ENCODE measurements at regions not wholly inside any gene's neighbourhood (a gene's known extent, or its start where the extent isn't known, plus 50 kb on each side); places are given as distances from the start of the nearest gene placed in this dataset.

DNA sequence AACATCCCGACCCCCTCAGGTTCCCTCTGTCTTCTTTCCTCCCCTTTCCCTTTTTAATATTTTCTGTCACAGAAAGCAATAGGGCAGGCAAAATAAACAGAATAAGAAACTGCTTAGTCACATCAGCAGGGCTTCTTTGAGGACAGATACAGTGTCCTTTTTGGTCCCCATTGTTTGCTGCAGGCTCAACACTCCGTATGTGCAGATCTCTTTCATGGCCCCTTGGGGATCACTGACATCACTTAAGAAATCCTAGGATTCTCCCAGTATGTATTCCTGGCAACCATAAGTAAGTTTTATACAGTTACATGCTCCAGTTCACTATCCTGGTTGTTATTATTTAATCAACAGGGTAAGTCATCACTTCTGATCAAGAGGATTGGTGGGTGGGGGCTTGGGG is 448.0 kb downstream of the NKX6-1 start:
- ATAC-seq (ENCODE audit: low FRiP score) (no peak), DNase-seq (no peak)
- intact Hi-C loops (cut with DNase I): no loop called here
- H3K36me3 ChIP-seq (ENCODE audit: control insufficient read depth in 1 of 2, insufficient read depth in 2 of 2, low read length in 1 of 2): no peaks in the 10 kb centered on the region
- no peaks in the 10 kb centered on the region for H3K27me3 ChIP-seq (ENCODE audit: control insufficient read depth in 1 of 2, insufficient read depth in 2 of 2, low read length in 1 of 2)
- H3K9me3 ChIP-seq (ENCODE audit: control insufficient read depth, low read length): no peaks in the 10 kb centered on the region
- H3K4me3 ChIP-seq (ENCODE audit: low read length in 2 of 2): no peak overlapping the region
- no peak overlapping the region for H3K27ac ChIP-seq (ENCODE audit: low read depth in 1 of 2, low read length in 2 of 2)
- H3K4me1 ChIP-seq (ENCODE audit: control insufficient read depth in 1 of 2, insufficient read depth in 2 of 2, low read length in 2 of 2): no peaks in the 10 kb centered on the region
- 35% methylated on average over 2 of the region's 2 CpGs for WGBS, 2 donors

DNA sequence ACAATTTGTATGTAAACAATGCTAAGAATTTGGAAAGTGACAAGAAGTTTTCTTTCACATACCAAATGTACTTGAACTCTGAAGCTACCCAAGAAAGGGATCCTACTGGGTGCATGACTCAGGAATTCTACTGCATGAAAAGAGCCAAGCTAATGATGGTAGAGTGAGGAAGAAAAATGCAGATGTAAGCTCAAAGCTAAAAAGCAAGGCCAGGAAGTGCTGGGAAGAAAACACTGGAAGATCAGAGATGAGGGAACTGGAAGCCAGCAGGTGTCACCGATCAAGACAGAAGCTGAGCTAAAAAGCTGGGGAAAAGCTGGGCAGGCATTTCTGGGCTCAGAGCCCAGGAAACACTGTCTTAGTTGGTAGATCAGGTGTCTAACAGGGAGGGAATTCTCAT is 449.1 kb downstream of the NKX6-1 start:
- 13 to 21% methylated on average over 1 of the region's 1 CpG for WGBS, 2 donors
- H3K4me1 ChIP-seq (ENCODE audit: control insufficient read depth in 1 of 2, insufficient read depth in 2 of 2, low read length in 2 of 2): no peaks in the 10 kb centered on the region
- intact Hi-C loops (cut with DNase I): no loop called here
- no peak overlapping the region for H3K27ac ChIP-seq (ENCODE audit: low read depth in 1 of 2, low read length in 2 of 2)
- no peak for ATAC-seq (ENCODE audit: low FRiP score)
- no peaks in the 10 kb centered on the region for H3K9me3 ChIP-seq (ENCODE audit: control insufficient read depth, low read length)
- H3K4me3 ChIP-seq (ENCODE audit: low read length in 2 of 2): no peak overlapping the region
- H3K36me3 ChIP-seq (ENCODE audit: control insufficient read depth in 1 of 2, insufficient read depth in 2 of 2, low read length in 1 of 2): no peaks in the 10 kb centered on the region
- no peaks in the 10 kb centered on the region for H3K27me3 ChIP-seq (ENCODE audit: control insufficient read depth in 1 of 2, insufficient read depth in 2 of 2, low read length in 1 of 2)
- DNase-seq: no peak

DNA sequence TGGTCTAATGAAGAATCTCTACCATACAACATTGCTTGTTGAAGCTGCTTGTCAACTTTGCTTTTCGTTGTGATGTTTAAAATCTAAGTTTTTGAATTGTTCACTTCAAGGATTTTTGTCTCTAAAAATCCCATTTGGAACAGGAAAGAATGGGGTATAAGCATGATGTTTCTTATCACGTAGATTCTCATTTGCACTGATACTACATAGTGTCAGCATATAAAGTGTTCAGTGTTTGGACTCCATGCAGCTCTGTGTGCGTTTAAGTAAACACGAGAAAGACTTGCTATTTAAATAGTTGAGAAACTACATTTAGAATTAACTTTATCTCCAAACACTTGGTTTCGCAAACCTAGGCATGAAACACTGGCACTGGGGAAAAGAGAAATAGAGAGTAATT is 452.5 kb downstream of the NKX6-1 start:
- 53 to 61% methylated on average over 5 of the region's 5 CpGs for WGBS, 2 donors
- no peaks in the 10 kb centered on the region for H3K27me3 ChIP-seq (ENCODE audit: control insufficient read depth in 1 of 2, insufficient read depth in 2 of 2, low read length in 1 of 2)
- H3K27ac ChIP-seq (ENCODE audit: low read depth in 1 of 2, low read length in 2 of 2): no peak overlapping the region
- no peak for DNase-seq
- intact Hi-C loops (cut with DNase I): no loop called here
- H3K4me3 ChIP-seq (ENCODE audit: low read length in 2 of 2): no peak overlapping the region
- ATAC-seq (ENCODE audit: low FRiP score): no peak
- no peaks in the 10 kb centered on the region for H3K4me1 ChIP-seq (ENCODE audit: control insufficient read depth in 1 of 2, insufficient read depth in 2 of 2, low read length in 2 of 2)
- no peaks in the 10 kb centered on the region for H3K9me3 ChIP-seq (ENCODE audit: control insufficient read depth, low read length)
- no peaks in the 10 kb centered on the region for H3K36me3 ChIP-seq (ENCODE audit: control insufficient read depth in 1 of 2, insufficient read depth in 2 of 2, low read length in 1 of 2)

DNA sequence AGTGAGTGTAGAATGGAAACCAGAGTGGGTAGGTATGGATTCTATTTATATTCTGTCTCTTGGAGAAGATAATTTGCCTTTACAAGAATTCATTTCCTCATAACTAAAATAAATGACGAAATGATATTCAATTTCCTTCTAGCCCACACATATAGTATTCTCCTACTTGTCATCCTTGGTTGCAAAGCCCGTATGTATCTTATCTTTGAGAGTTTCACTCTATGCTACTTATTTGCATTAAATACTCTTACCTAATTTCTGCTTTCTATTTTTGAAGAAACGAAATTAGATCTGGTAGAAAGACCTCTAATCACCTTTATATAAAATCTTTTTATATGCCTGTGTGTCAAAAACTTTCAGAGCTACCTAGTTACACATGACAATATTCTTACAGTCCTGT is 457.7 kb downstream of the NKX6-1 start:
- no peaks in the 10 kb centered on the region for H3K9me3 ChIP-seq (ENCODE audit: control insufficient read depth, low read length)
- no peak overlapping the region for H3K27ac ChIP-seq (ENCODE audit: low read depth in 1 of 2, low read length in 2 of 2)
- DNase-seq: no peak
- no peak for ATAC-seq (ENCODE audit: low FRiP score)
- H3K4me3 ChIP-seq (ENCODE audit: low read length in 2 of 2): no peak overlapping the region
- H3K36me3 ChIP-seq (ENCODE audit: control insufficient read depth in 1 of 2, insufficient read depth in 2 of 2, low read length in 1 of 2): no peaks in the 10 kb centered on the region
- H3K27me3 ChIP-seq (ENCODE audit: control insufficient read depth in 1 of 2, insufficient read depth in 2 of 2, low read length in 1 of 2): no peaks in the 10 kb centered on the region
- no peaks in the 10 kb centered on the region for H3K4me1 ChIP-seq (ENCODE audit: control insufficient read depth in 1 of 2, insufficient read depth in 2 of 2, low read length in 2 of 2)
- WGBS, 2 donors: 70 to 72% methylated on average over 3 of the region's 3 CpGs
- intact Hi-C loops (cut with DNase I): no loop called here

DNA sequence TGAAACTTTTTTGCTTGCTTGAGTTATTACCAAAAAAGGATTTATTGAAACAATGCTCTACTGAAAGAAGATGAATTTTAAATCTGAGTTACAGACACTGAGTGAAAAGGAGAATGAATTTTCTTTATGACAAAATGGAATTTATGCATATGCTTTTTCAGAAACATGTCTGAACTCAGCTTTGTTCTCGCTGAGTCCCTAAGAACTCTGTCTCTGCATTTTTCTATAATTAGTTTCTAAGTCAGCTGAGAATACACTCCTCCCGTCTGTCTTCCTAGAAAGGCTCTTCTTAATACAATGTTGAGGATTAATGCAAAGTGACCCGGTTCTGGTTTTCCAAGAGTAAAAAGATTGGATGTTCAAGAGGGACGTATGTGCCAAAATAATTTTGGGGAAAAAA is 463.5 kb downstream of the NKX6-1 start:
- Histone ChIP-seq H3K27ac (ENCODE audit: low read depth in 1 of 2, low read length in 2 of 2) (no peak overlapping the region), H3K9me3 (ENCODE audit: control insufficient read depth, low read length) (no peaks in the 10 kb centered on the region), H3K4me1 (ENCODE audit: control insufficient read depth in 1 of 2, insufficient read depth in 2 of 2, low read length in 2 of 2) (no peaks in the 10 kb centered on the region), H3K36me3 (ENCODE audit: control insufficient read depth in 1 of 2, insufficient read depth in 2 of 2, low read length in 1 of 2) (no peaks in the 10 kb centered on the region), H3K27me3 (ENCODE audit: control insufficient read depth in 1 of 2, insufficient read depth in 2 of 2, low read length in 1 of 2) (no peaks in the 10 kb centered on the region), H3K4me3 (ENCODE audit: low read length in 2 of 2) (no peak overlapping the region)
- intact Hi-C loops (cut with DNase I): no loop called here
- 28 to 43% methylated on average over 4 of the region's 4 CpGs for WGBS, 2 donors
- ATAC-seq (ENCODE audit: low FRiP score) (no peak), DNase-seq (no peak)

DNA sequence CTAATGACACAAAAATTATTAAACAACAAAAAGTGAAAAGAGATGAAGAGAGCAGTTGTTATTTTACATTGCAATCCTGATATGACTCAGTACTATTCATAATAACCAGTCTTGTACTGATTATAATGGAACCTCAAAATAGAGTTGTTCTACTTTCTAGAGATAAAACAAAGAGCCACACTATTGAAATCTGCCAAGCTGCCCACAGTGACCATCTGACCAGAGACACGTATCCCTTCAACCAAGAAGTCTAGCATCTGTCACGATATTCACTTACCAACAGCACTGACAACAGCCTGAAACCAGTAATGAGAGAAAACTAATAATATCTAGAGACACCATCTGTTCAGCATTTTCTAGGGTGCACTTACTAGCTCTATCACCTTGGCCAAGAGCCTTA is 466.7 kb downstream of the NKX6-1 start:
- Histone ChIP-seq H3K4me1 (ENCODE audit: control insufficient read depth in 1 of 2, insufficient read depth in 2 of 2, low read length in 2 of 2) (no peaks in the 10 kb centered on the region), H3K36me3 (ENCODE audit: control insufficient read depth in 1 of 2, insufficient read depth in 2 of 2, low read length in 1 of 2) (no peaks in the 10 kb centered on the region), H3K27me3 (ENCODE audit: control insufficient read depth in 1 of 2, insufficient read depth in 2 of 2, low read length in 1 of 2) (no peaks in the 10 kb centered on the region), H3K4me3 (ENCODE audit: low read length in 2 of 2) (no peak overlapping the region), H3K9me3 (ENCODE audit: control insufficient read depth, low read length) (no peaks in the 10 kb centered on the region), H3K27ac (ENCODE audit: low read depth in 1 of 2, low read length in 2 of 2) (no peak overlapping the region)
- ATAC-seq (ENCODE audit: low FRiP score) (no peak), DNase-seq (no peak)
- intact Hi-C loops (cut with DNase I): no loop called here
- 79 to 80% methylated on average over 2 of the region's 2 CpGs for WGBS, 2 donors

DNA sequence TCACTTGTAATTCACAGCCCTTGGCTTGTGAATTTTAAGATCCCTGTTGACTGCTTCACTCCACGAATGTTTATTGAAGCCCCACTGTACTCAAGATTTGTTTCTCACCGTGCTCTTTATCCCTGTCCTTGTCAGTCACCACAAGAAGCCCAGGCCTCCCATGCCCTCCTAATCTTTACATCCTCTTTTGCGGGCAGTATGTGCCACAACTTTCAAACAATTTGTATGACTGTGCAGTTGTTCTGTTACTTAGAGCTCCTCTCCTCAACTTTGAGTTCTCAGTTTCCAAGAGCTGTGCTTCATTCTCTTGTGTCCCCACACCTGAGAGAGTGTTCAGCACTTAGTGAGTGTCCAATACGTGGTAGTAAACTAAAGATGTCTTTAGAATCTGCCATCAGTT is 467.7 kb downstream of the NKX6-1 start:
- no peaks in the 10 kb centered on the region for H3K9me3 ChIP-seq (ENCODE audit: control insufficient read depth, low read length)
- no peak overlapping the region for H3K4me3 ChIP-seq (ENCODE audit: low read length in 2 of 2)
- H3K27me3 ChIP-seq (ENCODE audit: control insufficient read depth in 1 of 2, insufficient read depth in 2 of 2, low read length in 1 of 2): no peaks in the 10 kb centered on the region
- intact Hi-C loops (cut with DNase I): no loop called here
- 54 to 59% methylated on average over 4 of the region's 4 CpGs for WGBS, 2 donors
- ATAC-seq (ENCODE audit: low FRiP score): no peak
- no peak for DNase-seq
- no peaks in the 10 kb centered on the region for H3K36me3 ChIP-seq (ENCODE audit: control insufficient read depth in 1 of 2, insufficient read depth in 2 of 2, low read length in 1 of 2)
- H3K27ac ChIP-seq (ENCODE audit: low read depth in 1 of 2, low read length in 2 of 2): no peak overlapping the region
- no peaks in the 10 kb centered on the region for H3K4me1 ChIP-seq (ENCODE audit: control insufficient read depth in 1 of 2, insufficient read depth in 2 of 2, low read length in 2 of 2)

DNA sequence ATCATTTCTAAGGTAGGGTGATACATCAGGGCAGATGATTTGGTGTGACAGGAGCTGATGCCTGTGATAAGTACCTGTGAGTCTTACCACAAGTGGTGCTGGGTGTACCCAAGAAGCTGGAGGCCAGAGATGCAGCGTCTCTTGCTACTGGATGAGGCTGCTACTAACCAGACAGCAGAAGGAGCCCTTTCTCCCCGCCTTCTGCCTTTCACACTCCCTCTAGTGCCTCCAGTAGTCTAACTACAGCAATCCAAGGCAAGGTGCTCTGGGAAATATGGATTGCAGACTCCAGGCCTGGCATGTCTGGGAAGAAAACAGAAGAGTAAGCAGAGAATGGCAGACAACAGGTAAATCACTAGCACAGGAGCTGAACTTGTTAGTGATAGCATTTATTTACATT is 470.8 kb downstream of the NKX6-1 start:
- Histone ChIP-seq H3K27me3 (ENCODE audit: control insufficient read depth in 1 of 2, insufficient read depth in 2 of 2, low read length in 1 of 2) (no peaks in the 10 kb centered on the region), H3K27ac (ENCODE audit: low read depth in 1 of 2, low read length in 2 of 2) (no peak overlapping the region), H3K36me3 (ENCODE audit: control insufficient read depth in 1 of 2, insufficient read depth in 2 of 2, low read length in 1 of 2) (no peaks in the 10 kb centered on the region), H3K4me1 (ENCODE audit: control insufficient read depth in 1 of 2, insufficient read depth in 2 of 2, low read length in 2 of 2) (no peaks in the 10 kb centered on the region), H3K4me3 (ENCODE audit: low read length in 2 of 2) (no peak overlapping the region), H3K9me3 (ENCODE audit: control insufficient read depth, low read length) (no peaks in the 10 kb centered on the region)
- intact Hi-C loops (cut with DNase I): no loop called here
- DNase-seq: no peak
- WGBS, 2 donors: 74 to 75% methylated on average over 2 of the region's 2 CpGs
- ATAC-seq (ENCODE audit: low FRiP score): no peak

DNA sequence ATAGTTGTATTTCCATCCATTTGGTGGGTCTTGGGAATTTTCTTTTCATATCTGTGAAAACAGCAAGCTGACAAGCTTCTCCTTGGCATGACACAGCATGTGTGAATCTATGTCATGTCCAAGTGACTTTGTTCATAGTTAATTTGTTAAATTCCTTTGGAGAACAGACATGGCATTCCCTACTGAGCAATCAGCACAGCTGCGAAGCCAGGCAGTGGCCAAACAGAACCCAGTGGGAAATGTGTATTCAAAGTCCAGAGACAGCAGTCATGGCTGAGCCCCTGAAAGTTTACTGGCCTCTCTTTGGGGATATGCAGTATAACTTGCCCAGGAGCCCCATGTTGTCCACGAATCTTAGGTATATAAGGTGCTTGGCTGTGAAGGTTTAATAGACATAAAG is 474.7 kb downstream of the NKX6-1 start:
- Histone ChIP-seq H3K9me3 (ENCODE audit: control insufficient read depth, low read length) (no peaks in the 10 kb centered on the region), H3K27me3 (ENCODE audit: control insufficient read depth in 1 of 2, insufficient read depth in 2 of 2, low read length in 1 of 2) (no peaks in the 10 kb centered on the region), H3K4me1 (ENCODE audit: control insufficient read depth in 1 of 2, insufficient read depth in 2 of 2, low read length in 2 of 2) (no peaks in the 10 kb centered on the region), H3K36me3 (ENCODE audit: control insufficient read depth in 1 of 2, insufficient read depth in 2 of 2, low read length in 1 of 2) (no peaks in the 10 kb centered on the region), H3K4me3 (ENCODE audit: low read length in 2 of 2) (no peak overlapping the region), H3K27ac (ENCODE audit: low read depth in 1 of 2, low read length in 2 of 2) (no peak overlapping the region)
- 39 to 45% methylated on average over 2 of the region's 2 CpGs for WGBS, 2 donors
- no peak for DNase-seq
- intact Hi-C loops (cut with DNase I): no loop called here
- no peak for ATAC-seq (ENCODE audit: low FRiP score)

Data from aorta (tissue), 5 donors.